B cell (primary cell): ENCODE measurements at regions not wholly inside any gene's neighbourhood (a gene's known extent, or its start where the extent isn't known, plus 50 kb on each side); places are given as distances from the start of the nearest gene placed in this dataset.

ENCODE experiments used
- CTCF ChIP-seq: fragments of 200-600 bp; IDR thresholded peaks from one replicate; pipeline ENCODE4 v1.8.0; 2022; ENCODE audit warnings: antibody characterized with exemption, mild to moderate bottlenecking
- EZH2 ChIP-seq: IDR thresholded peaks from 2 replicates; pipeline ENCODE4 v1.6.1; 2012; ENCODE audit warnings: borderline replicate concordance, low read depth, mild to moderate bottlenecking, moderate library complexity, low read length; ENCODE audit not compliant: insufficient read depth, poor library complexity, severe bottlenecking

DNA sequence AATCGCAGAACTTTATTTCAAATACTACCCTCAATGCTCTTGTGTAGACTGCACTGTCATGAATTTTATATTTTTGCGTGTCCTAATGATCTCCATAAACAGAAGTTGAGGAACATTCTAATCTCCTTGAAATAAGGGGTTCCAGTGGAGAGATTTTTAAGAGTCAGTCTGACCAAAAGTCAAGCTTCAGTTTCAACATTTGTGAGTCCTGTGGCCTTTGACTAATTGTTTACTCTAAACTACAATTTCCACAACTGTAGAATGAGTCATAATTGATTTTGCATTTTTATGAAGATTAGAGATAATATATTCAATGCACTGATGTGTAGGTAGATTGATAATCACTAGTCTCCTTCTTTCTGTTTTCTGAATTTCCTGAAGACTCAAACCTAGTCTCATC lies 720.3 kb upstream of the ID2 start:
- no peak for TF ChIP-seq CTCF
- TF ChIP-seq EZH2, result no peak
